Panc1 (cell line): ENCODE measurements at regions not wholly inside any gene's neighbourhood (a gene's known extent, or its start where the extent isn't known, plus 50 kb on each side); places are given as distances from the start of the nearest gene placed in this dataset.

ENCODE experiments used
- CTCF ChIP-seq: fragments of 450-650 bp; IDR thresholded peaks from 2 replicates; pipeline ENCODE4 v1.5.1; 2017; ENCODE audit warnings: mild to moderate bottlenecking
- POLR2AphosphoS5 ChIP-seq: IDR thresholded peaks from 2 replicates; pipeline ENCODE4 v1.6.1; 2012; ENCODE audit warnings: mild to moderate bottlenecking, low read depth, low read length, moderate library complexity

- TF ChIP-seq CTCF (no peak), POLR2AphosphoS5 (no peak)
These were observed 176.9 kb upstream of the ADAMTS16 start for GRCh38 chr5:4963265-4963664.
